Loucy (cell line): ENCODE measurements at regions not wholly inside any gene's neighbourhood (a gene's known extent, or its start where the extent isn't known, plus 50 kb on each side); places are given as distances from the start of the nearest gene placed in this dataset.

Experiments used
- H2AFZ ChIP-seq: fragments of 200-600 bp; sonication (generic); 2 replicates; pipeline ENCODE4 v1.6.0; 2016; ENCODE audit warnings: antibody characterized with exemption, mild to moderate bottlenecking, low read length, moderate library complexity
- H3F3A ChIP-seq: fragments of 200-600 bp; 2 replicates; pipeline ENCODE4 v1.6.0; 2016; ENCODE audit warnings: antibody characterized with exemption, low read depth, mild to moderate bottlenecking
- H3K27me3 ChIP-seq: fragments of 200-600 bp; sonication (generic); 2 replicates; pipeline ENCODE4 v1.6.1; 2014; ENCODE audit warnings: low read length, mild to moderate bottlenecking; ENCODE audit not compliant: insufficient read depth, poor library complexity, severe bottlenecking
- H3K36me3 ChIP-seq: fragments of 200-600 bp; sonication (generic); 2 replicates; pipeline ENCODE4 v1.6.1; 2016; ENCODE audit warnings: low read length; ENCODE audit not compliant: insufficient read depth
- H3K4me1 ChIP-seq: fragments of 200-600 bp; sonication (generic); 2 replicates; pipeline ENCODE4 v1.5.1; 2014; ENCODE audit warnings: low read length, mild to moderate bottlenecking; ENCODE audit not compliant: insufficient read depth, poor library complexity, severe bottlenecking
- H3K4me2 ChIP-seq: fragments of 200-600 bp; sonication (generic); 2 replicates; pipeline ENCODE4 v1.6.0; 2014; ENCODE audit warnings: antibody characterized with exemption, low read length, low read depth, mild to moderate bottlenecking; ENCODE audit not compliant: poor library complexity, severe bottlenecking
- H3K4me3 ChIP-seq: fragments of 200-600 bp; sonication (generic); 2 replicates; pipeline ENCODE4 v1.5.1; 2014; ENCODE audit warnings: low read length, mild to moderate bottlenecking, mixed read lengths; ENCODE audit not compliant: poor library complexity, severe bottlenecking
- H3K79me2 ChIP-seq: fragments of 200-600 bp; sonication (generic); 2 replicates; pipeline ENCODE4 v1.6.1; 2014; ENCODE audit warnings: low read length; ENCODE audit not compliant: insufficient read depth
- H3K9ac ChIP-seq: fragments of 200-600 bp; sonication (generic); 2 replicates; pipeline ENCODE4 v1.6.0; 2014; ENCODE audit warnings: mild to moderate bottlenecking, low read depth, low read length, moderate library complexity; ENCODE audit not compliant: poor library complexity, severe bottlenecking
- H3K9me2 ChIP-seq: fragments of 200-600 bp; sonication (generic); replicated peaks from 2 replicates; pipeline ENCODE4 v1.6.1; 2016; ENCODE audit warnings: low read depth, low read length, mixed read lengths
- H3K9me3 ChIP-seq: fragments of 200-600 bp; sonication (generic); 2 replicates; pipeline ENCODE4 v1.6.1; 2014; ENCODE audit warnings: mild to moderate bottlenecking, antibody characterized with exemption, low read length, low read depth; ENCODE audit not compliant: insufficient read depth
- H4K20me1 ChIP-seq: fragments of 200-600 bp; sonication (generic); 2 replicates; pipeline ENCODE4 v1.6.0; 2014; ENCODE audit warnings: antibody characterized with exemption, low read length, mild to moderate bottlenecking; ENCODE audit not compliant: insufficient read depth, poor library complexity, severe bottlenecking
- CTCF ChIP-seq: fragments of 200-600 bp; sonication (generic); conservative IDR thresholded peaks from 2 replicates; pipeline ENCODE4 v1.5.1; 2014; ENCODE audit warnings: mild to moderate bottlenecking, antibody characterized with exemption, low read length
- EZH2phosphoT487 ChIP-seq: fragments of 200-600 bp; IDR thresholded peaks from 2 replicates; pipeline ENCODE4 v1.6.1; 2018; ENCODE audit warnings: antibody characterized with exemption, mild to moderate bottlenecking, moderate library complexity, borderline replicate concordance

- no peaks in the 10 kb centered on the region for H3K79me2 ChIP-seq
- no peaks in the 10 kb centered on the region for H3K9me2 ChIP-seq
- H3F3A ChIP-seq, result no peaks in the 10 kb centered on the region
- H3K27me3 ChIP-seq, result no peaks in the 10 kb centered on the region
- no peaks in the 10 kb centered on the region for H3K4me1 ChIP-seq
- no peak overlapping the region for H2AFZ ChIP-seq
- H4K20me1 ChIP-seq, result no peaks in the 10 kb centered on the region
- no peak for TF ChIP-seq EZH2phosphoT487
- TF ChIP-seq CTCF, result no peak
- no peaks in the 10 kb centered on the region for H3K36me3 ChIP-seq
- H3K4me3 ChIP-seq, result no peak overlapping the region
- H3K9ac ChIP-seq, result no peak overlapping the region
- no peak overlapping the region for H3K4me2 ChIP-seq
- no peaks in the 10 kb centered on the region; the same call in 1 of the 2 replicates for H3K9me3 ChIP-seq
Measured at GRCh38 chr10:131464789-131465188, 153.3 kb upstream of the TCERG1L start.

DNA sequence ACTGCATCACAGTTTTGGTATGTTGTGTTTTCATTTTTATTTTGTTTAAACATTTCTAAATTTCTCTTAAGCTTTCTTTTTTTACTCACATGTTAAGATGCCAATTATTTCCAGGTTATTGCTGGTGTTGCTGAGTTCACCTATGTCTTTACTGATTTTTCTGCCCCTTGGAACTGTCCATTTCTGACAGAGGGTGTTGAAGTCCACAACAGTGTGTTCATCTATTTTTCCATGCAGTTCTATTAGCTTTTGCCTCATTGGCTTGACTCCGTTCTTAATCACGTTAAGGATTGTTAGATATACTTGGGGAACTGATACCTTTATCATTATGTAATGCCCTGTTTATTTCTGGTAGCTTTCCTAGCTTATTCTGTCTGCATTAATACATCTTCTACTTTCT lies 158.0 kb upstream of the TCERG1L start:
- H3K9me2 ChIP-seq, result no peaks in the 10 kb centered on the region
- no peak overlapping the region for H2AFZ ChIP-seq
- no peaks in the 10 kb centered on the region for H3K4me1 ChIP-seq
- no peaks in the 10 kb centered on the region for H3K27me3 ChIP-seq
- H3K36me3 ChIP-seq, result no peaks in the 10 kb centered on the region
- no peak for TF ChIP-seq EZH2phosphoT487
- no peak for TF ChIP-seq CTCF
- no peaks in the 10 kb centered on the region for H3F3A ChIP-seq
- no peak overlapping the region for H3K9ac ChIP-seq
- H3K9me3 ChIP-seq, result peaks cover 11% of the 10 kb centered on the region; the same call in 1 of the 2 replicates
- no peaks in the 10 kb centered on the region for H3K79me2 ChIP-seq
- no peaks in the 10 kb centered on the region for H4K20me1 ChIP-seq
- no peak overlapping the region for H3K4me3 ChIP-seq
- H3K4me2 ChIP-seq, result no peak overlapping the region

GRCh38 chr10:131473645-131474044 lies 162.1 kb upstream of the TCERG1L start:
- Histone ChIP-seq H3K27me3 (no peaks in the 10 kb centered on the region), H3K9me2 (no peaks in the 10 kb centered on the region), H3F3A (no peaks in the 10 kb centered on the region), H3K79me2 (no peaks in the 10 kb centered on the region), H3K9me3 (peaks cover 12% of the 10 kb centered on the region; the same call in 1 of the 2 replicates), H3K4me3 (no peak overlapping the region), H3K9ac (no peak overlapping the region), H3K4me2 (no peak overlapping the region), H2AFZ (no peak overlapping the region), H3K36me3 (no peaks in the 10 kb centered on the region), H4K20me1 (no peaks in the 10 kb centered on the region), H3K4me1 (no peaks in the 10 kb centered on the region)
- TF ChIP-seq CTCF (no peak), EZH2phosphoT487 (no peak)
